HG03196 (cell line): ENCODE measurements at regions not wholly inside any gene's neighbourhood (a gene's known extent, or its start where the extent isn't known, plus 50 kb on each side); places are given as distances from the start of the nearest gene placed in this dataset.
"Not testable (repeated sequence)": the region's sequence is repeated elsewhere in the genome, so short reads cannot be mapped to it uniquely, and the experiment has no call there.

ENCODE experiments used
- ATAC-seq: cut with Tn5 transposase; IDR thresholded peaks from one replicate; pipeline ENCODE4 v1.9.1; 2021; ENCODE audit not compliant: unreplicated experiment

GRCh38 chr17:45646288-45646988, 137.7 kb upstream of the CRHR1 start:
- ATAC-seq, result no peak

- no peak for ATAC-seq
These were observed 135.5 kb upstream of the CRHR1 start for GRCh38 chr17:45648642-45649041.

GRCh38 chr17:45649796-45650195, 134.3 kb upstream of the CRHR1 start:
- ATAC-seq, result no peak

- no peak for ATAC-seq
These were observed 133.6 kb upstream of the CRHR1 start for GRCh38 chr17:45650561-45650960.

- no peak for ATAC-seq
These were observed 132.9 kb upstream of the CRHR1 start for GRCh38 chr17:45651145-45651709.

- ATAC-seq, result no peak
These were observed 130.5 kb upstream of the CRHR1 start for GRCh38 chr17:45653616-45654015.

- ATAC-seq, result no peak
These were observed 127.5 kb upstream of the CRHR1 start for GRCh38 chr17:45656527-45657181.

- no peak for ATAC-seq
These were observed 123.6 kb upstream of the CRHR1 start for GRCh38 chr17:45660474-45660873.

- ATAC-seq, result no peak
These were observed 121.7 kb upstream of the CRHR1 start for GRCh38 chr17:45662432-45662831.

GRCh38 chr17:45663772-45664171, 120.3 kb upstream of the CRHR1 start:
- no peak for ATAC-seq

GRCh38 chr17:45664921-45665320, 119.2 kb upstream of the CRHR1 start:
- ATAC-seq, result no peak

GRCh38 chr17:45666046-45666600, 118.0 kb upstream of the CRHR1 start:
- no peak for ATAC-seq

GRCh38 chr17:45666641-45667040, 117.5 kb upstream of the CRHR1 start:
- no peak for ATAC-seq

- ATAC-seq, result no peak
These were observed 116.4 kb upstream of the CRHR1 start for GRCh38 chr17:45667591-45668171.

- ATAC-seq, result no peak
These were observed 115.8 kb upstream of the CRHR1 start for GRCh38 chr17:45668316-45668715.

- ATAC-seq, result no peak
These were observed 111.8 kb upstream of the CRHR1 start for GRCh38 chr17:45672301-45672700.

- ATAC-seq, result no peak
These were observed 111.3 kb upstream of the CRHR1 start for GRCh38 chr17:45672792-45673191.

- ATAC-seq, result not testable (repeated sequence)
These were observed 110.4 kb upstream of the CRHR1 start for GRCh38 chr17:45673759-45674158.

- no peak for ATAC-seq
These were observed 109.1 kb upstream of the CRHR1 start for GRCh38 chr17:45675012-45675411.

- no peak for ATAC-seq
These were observed 108.2 kb upstream of the CRHR1 start for GRCh38 chr17:45675892-45676291.

- no peak for ATAC-seq
These were observed 107.4 kb upstream of the CRHR1 start for GRCh38 chr17:45676695-45677094.

- ATAC-seq, result no peak
These were observed 106.3 kb upstream of the CRHR1 start for GRCh38 chr17:45677770-45678169.
